ENCODE measurements at regions not wholly inside any gene's neighbourhood (a gene's known extent, or its start where the extent isn't known, plus 50 kb on each side); places are given as distances from the start of the nearest gene placed in this dataset.

- intact Hi-C loops (cut with micrococcal nuclease) (loop anchor here (1.0 kb wide), 1 partner anchor 13 kb away; no protein-coding TSS in a partner anchor), in situ Hi-C loops (cut with MboI; ENCODE audit: low sequenced_read_pairs) (no loop called here), dilution Hi-C loops (cut with HindIII; ENCODE audit: low sequenced_read_pairs, unreplicated experiment) (no loop called here)
- Histone ChIP-seq H3K9me3 (ENCODE audit: control insufficient read depth, insufficient read depth, low read length) (no peaks in the 10 kb centered on the region), H3K9ac (ENCODE audit: low read depth, low read length) (no peak overlapping the region), H4K91ac (ENCODE audit: insufficient read depth, low read depth, low read length) (peak overlapping the region; percentile 23; the same call in 1 of the 2 replicates), H3K4me2 (ENCODE audit: low read depth, low read length) (no peak overlapping the region), H2AK5ac (ENCODE audit: low read depth, low read length) (peak overlapping the region; percentile 20; the same call in 1 of the 2 replicates), H2BK15ac (ENCODE audit: low read depth, low read length) (no peak overlapping the region; the same call in 2 of the 3 replicates), H3K56ac (ENCODE audit: extremely low read depth, insufficient read depth, low read length) (no peak overlapping the region), H3K4me1 (ENCODE audit: control insufficient read depth, insufficient read depth, low read length) (peaks cover 5% of the 10 kb centered on the region; the same call in 1 of the 2 replicates), H2AK9ac (replicated peaks; ENCODE audit: low read depth, low read length, poor library complexity) (no peak overlapping the region), H3K36me3 (ENCODE audit: control insufficient read depth, insufficient read depth, low read length) (no peaks in the 10 kb centered on the region), H3K27me3 (ENCODE audit: control insufficient read depth, insufficient read depth, low read length) (no peaks in the 10 kb centered on the region), H3K27ac (ENCODE audit: insufficient read depth, low read length) (no peak overlapping the region), H2BK120ac (ENCODE audit: low read depth, low read length) (no peak overlapping the region), H3K18ac (ENCODE audit: low read depth, low read length) (no peak overlapping the region), H3K14ac (replicated peaks; ENCODE audit: low read depth, low read length) (0 out of 2 replicates have a peak overlapping the region, but pooled peaks have one; percentile 4), H3K9me1 (ENCODE audit: insufficient read depth, low read length) (peaks cover 9% of the 10 kb centered on the region; the same call in 1 of the 2 replicates), H3K4ac (ENCODE audit: low read depth, low read length) (no peak overlapping the region), H4K5ac (ENCODE audit: low read depth, low read length) (no peak overlapping the region), H2AFZ (replicated peaks; ENCODE audit: low read length, poor library complexity) (peak overlapping the region; percentile 54), H3K23ac (ENCODE audit: low read depth, low read length) (no peak overlapping the region), H2BK20ac (ENCODE audit: low read depth, low read length) (no peak overlapping the region), H3K4me3 (ENCODE audit: insufficient read depth, low read depth, low read length) (no peak overlapping the region), H2BK5ac (ENCODE audit: low read depth, low read length, poor library complexity, severe bottlenecking) (peak overlapping the region; percentile 24), H4K20me1 (ENCODE audit: insufficient read depth, low read length) (no peaks in the 10 kb centered on the region), H4K8ac (ENCODE audit: low read depth in 2 of 2, low read length in 2 of 2) (no peak overlapping the region), H3K79me1 (ENCODE audit: low read depth in 1 of 2, low read length in 2 of 2) (no peaks in the 10 kb centered on the region)
- no CpG with 5 or more reads among the region's 3 CpGs for WGBS, 2 experiments (ENCODE audit: extremely low coverage in 2 of 2, insufficient read length in 1 of 2)
- CTCF ChIA-PET, result no interaction called here
- ATAC-seq (ENCODE audit: low read depth) (0 out of 2 replicates have a peak, but pooled peaks have one; percentile 15), DNase-seq (peak; percentile 33)
- POLR2A ChIA-PET (ENCODE audit: unreplicated experiment), result no interaction called here
- no peak for TF ChIP-seq MAFK (IDR thresholded peaks at IDR 0.05; ENCODE audit: low read depth, low read length)
- no peak for TF ChIP-seq SMC3 (IDR thresholded peaks at IDR 0.05; ENCODE audit: low read depth, low read length)
- no peak for TF ChIP-seq RAD21 (IDR thresholded peaks at IDR 0.05; ENCODE audit: low read length)
- no peak for TF ChIP-seq CHD1 (IDR thresholded peaks at IDR 0.05; ENCODE audit: low read depth, low read length)
- no peak for TF ChIP-seq MAZ (IDR thresholded peaks at IDR 0.05; ENCODE audit: borderline replicate concordance, low read depth, low read length)
- no peak for TF ChIP-seq NFE2L2 (IDR thresholded peaks at IDR 0.05; ENCODE audit: low read depth, low read length)
- no peak for TF ChIP-seq MXI1 (IDR thresholded peaks at IDR 0.05; ENCODE audit: borderline replicate concordance, low read depth, low read length)
- TF ChIP-seq POLR2A (IDR thresholded peaks at IDR 0.05; ENCODE audit: low read depth, low read length), result no peak
- TF ChIP-seq ELK1 (IDR thresholded peaks at IDR 0.05; ENCODE audit: borderline replicate concordance, low read depth, low read length), result no peak
- no TSS peak for BruUV-seq (replicated peaks)
These were observed 113.3 kb downstream of the TTC8 start for GRCh38 chr14:88937706-88938105.

All from IMR-90 (cell line).